ENCODE measurements at regions not wholly inside any gene's neighbourhood (a gene's known extent, or its start where the extent isn't known, plus 50 kb on each side); places are given as distances from the start of the nearest gene placed in this dataset.

DNA sequence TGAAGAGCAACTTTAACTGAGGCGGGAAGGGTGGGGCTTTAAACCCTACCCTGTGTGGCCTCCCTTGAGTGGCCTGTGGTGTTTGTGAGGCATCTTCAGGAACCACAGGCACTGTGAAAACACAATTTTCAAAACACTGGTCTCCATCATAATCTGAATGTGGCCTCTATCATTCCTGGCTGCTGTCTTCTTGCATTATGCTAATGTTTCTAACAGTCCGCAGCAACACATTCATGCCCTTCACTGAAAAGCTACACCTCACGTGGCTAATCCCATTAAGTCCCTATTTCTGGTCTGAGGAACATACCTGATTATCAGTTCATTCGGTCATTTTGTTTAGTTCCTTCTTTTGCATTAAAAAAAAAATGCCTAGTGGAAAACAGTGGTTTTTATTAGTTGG, 94.6 kb downstream of the F11 start:
- TF ChIP-seq ZNF8 (CRISPR knock-in tag; IDR thresholded peaks at IDR 0.05) (no peak), GLIS3 (CRISPR knock-in tag; IDR thresholded peaks at IDR 0.05) (no peak), ZNF565 (CRISPR knock-in tag; conservative IDR thresholded peaks at IDR 0.05; ENCODE audit: low read depth) (no peak), PPARA (CRISPR knock-in tag; IDR thresholded peaks at IDR 0.05; ENCODE audit: borderline replicate concordance) (no peak), TSHZ2 (CRISPR knock-in tag; IDR thresholded peaks at IDR 0.05) (no peak), ARNTL (CRISPR knock-in tag; IDR thresholded peaks at IDR 0.05; ENCODE audit: borderline replicate concordance, low read depth) (no peak), POU6F1 (CRISPR knock-in tag; IDR thresholded peaks at IDR 0.05; ENCODE audit: borderline replicate concordance, low read depth) (no peak), OSR1 (CRISPR knock-in tag; IDR thresholded peaks at IDR 0.05) (no peak), BACH2 (CRISPR knock-in tag; IDR thresholded peaks at IDR 0.05; ENCODE audit: borderline replicate concordance) (no peak), RARB (CRISPR knock-in tag; IDR thresholded peaks at IDR 0.05) (no peak), ZNF70 (CRISPR knock-in tag; IDR thresholded peaks at IDR 0.05) (no peak), ZFP3 (CRISPR knock-in tag; IDR thresholded peaks at IDR 0.05) (no peak)
- no peak for ATAC-seq

GRCh38 chr4:186351668-186352194, 85.7 kb downstream of the F11 start:
- TF ChIP-seq, protein P1, sequence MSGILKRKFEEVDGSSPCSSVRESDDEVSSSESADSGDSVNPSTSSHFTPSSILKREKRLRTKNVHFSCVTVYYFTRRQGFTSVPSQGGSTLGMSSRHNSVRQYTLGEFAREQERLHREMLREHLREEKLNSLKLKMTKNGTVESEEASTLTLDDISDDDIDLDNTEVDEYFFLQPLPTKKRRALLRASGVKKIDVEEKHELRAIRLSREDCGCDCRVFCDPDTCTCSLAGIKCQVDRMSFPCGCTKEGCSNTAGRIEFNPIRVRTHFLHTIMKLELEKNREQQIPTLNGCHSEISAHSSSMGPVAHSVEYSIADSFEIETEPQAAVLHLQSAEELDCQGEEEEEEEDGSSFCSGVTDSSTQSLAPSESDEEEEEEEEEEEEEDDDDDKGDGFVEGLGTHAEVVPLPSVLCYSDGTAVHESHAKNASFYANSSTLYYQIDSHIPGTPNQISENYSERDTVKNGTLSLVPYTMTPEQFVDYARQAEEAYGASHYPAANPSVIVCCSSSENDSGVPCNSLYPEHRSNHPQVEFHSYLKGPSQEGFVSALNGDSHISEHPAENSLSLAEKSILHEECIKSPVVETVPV (CRISPR knock-in tag; IDR thresholded peaks at IDR 0.05) = no peak
- TF ChIP-seq ZNF565 (CRISPR knock-in tag; conservative IDR thresholded peaks at IDR 0.05; ENCODE audit: low read depth) = no peak
- no peak for TF ChIP-seq OSR1 (CRISPR knock-in tag; IDR thresholded peaks at IDR 0.05)
- no peak for TF ChIP-seq ISL1 (CRISPR knock-in tag; IDR thresholded peaks at IDR 0.05)
- no peak for TF ChIP-seq CREB5 (CRISPR knock-in tag; IDR thresholded peaks at IDR 0.05; ENCODE audit: low read depth)
- TF ChIP-seq ZFP3 (CRISPR knock-in tag; IDR thresholded peaks at IDR 0.05) = no peak
- TF ChIP-seq POU6F1 (CRISPR knock-in tag; IDR thresholded peaks at IDR 0.05; ENCODE audit: borderline replicate concordance, low read depth) = no peak
- no peak for ATAC-seq

DNA sequence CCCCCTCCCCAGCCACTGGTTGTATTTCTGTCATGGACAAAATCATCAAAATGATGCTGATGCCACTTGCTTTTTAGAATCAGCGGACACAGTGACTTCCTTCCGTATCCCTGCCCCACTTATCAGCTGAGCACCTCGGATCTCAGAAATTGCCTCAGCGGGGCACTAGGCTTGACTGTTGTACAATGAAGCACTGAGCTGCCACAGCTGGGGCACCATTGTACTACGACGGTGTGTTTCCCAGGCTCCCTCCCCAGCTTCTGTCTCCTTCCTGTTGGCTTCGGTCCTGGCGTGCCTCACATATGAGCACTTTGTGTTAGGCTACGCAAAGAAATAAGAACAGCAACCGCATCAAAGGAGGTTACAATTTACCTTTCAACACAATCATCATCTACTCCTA, 82.4 kb downstream of the F11 start:
- ATAC-seq = no peak
- TF ChIP-seq ZC3H10 (CRISPR knock-in tag; IDR thresholded peaks at IDR 0.05) = no peak
- TF ChIP-seq OSR1 (CRISPR knock-in tag; IDR thresholded peaks at IDR 0.05) = no peak
- TF ChIP-seq BACH2 (CRISPR knock-in tag; IDR thresholded peaks at IDR 0.05; ENCODE audit: borderline replicate concordance) = no peak
- TF ChIP-seq ARNTL (CRISPR knock-in tag; IDR thresholded peaks at IDR 0.05; ENCODE audit: borderline replicate concordance, low read depth) = no peak
- no peak for TF ChIP-seq ZNF8 (CRISPR knock-in tag; IDR thresholded peaks at IDR 0.05)
- TF ChIP-seq ZFP30 (CRISPR knock-in tag; IDR thresholded peaks at IDR 0.05) = no peak
- no peak for TF ChIP-seq TCF4 (CRISPR knock-in tag; IDR thresholded peaks at IDR 0.05; ENCODE audit: borderline replicate concordance)
- TF ChIP-seq TSHZ2 (CRISPR knock-in tag; IDR thresholded peaks at IDR 0.05) = no peak
- no peak for TF ChIP-seq CREB5 (CRISPR knock-in tag; IDR thresholded peaks at IDR 0.05; ENCODE audit: low read depth)
- no peak for TF ChIP-seq CSDC2 (CRISPR knock-in tag; IDR thresholded peaks at IDR 0.05)
- TF ChIP-seq ZFP3 (CRISPR knock-in tag; IDR thresholded peaks at IDR 0.05) = no peak
- TF ChIP-seq, protein P2, sequence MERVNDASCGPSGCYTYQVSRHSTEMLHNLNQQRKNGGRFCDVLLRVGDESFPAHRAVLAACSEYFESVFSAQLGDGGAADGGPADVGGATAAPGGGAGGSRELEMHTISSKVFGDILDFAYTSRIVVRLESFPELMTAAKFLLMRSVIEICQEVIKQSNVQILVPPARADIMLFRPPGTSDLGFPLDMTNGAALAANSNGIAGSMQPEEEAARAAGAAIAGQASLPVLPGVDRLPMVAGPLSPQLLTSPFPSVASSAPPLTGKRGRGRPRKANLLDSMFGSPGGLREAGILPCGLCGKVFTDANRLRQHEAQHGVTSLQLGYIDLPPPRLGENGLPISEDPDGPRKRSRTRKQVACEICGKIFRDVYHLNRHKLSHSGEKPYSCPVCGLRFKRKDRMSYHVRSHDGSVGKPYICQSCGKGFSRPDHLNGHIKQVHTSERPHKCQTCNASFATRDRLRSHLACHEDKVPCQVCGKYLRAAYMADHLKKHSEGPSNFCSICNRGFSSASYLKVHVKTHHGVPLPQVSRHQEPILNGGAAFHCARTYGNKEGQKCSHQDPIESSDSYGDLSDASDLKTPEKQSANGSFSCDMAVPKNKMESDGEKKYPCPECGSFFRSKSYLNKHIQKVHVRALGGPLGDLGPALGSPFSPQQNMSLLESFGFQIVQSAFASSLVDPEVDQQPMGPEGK (CRISPR knock-in tag; IDR thresholded peaks at IDR 0.05; ENCODE audit: borderline replicate concordance) = no peak

Measured in SK-N-SH treated with all-trans-retinoic acid at 6 μM for 48 hours (cell line).